IMR-90 (cell line): ENCODE measurements at regions not wholly inside any gene's neighbourhood (a gene's known extent, or its start where the extent isn't known, plus 50 kb on each side); places are given as distances from the start of the nearest gene placed in this dataset.

ENCODE experiments used
- ATAC-seq: fragments of 200-7000 bp; cut with Tn5 transposase; 2 replicates; pipeline ENCODE4 v1.9.1; 2020; ENCODE audit warnings: low read depth, mild to moderate bottlenecking, moderate library complexity
- BruUV-seq: library from RNA; stranded (reverse); fragments of 400-500 nt; replicated peaks from 2 replicates; lab custom pipeline; 2021; lab: Mats Ljungman, UMichigan
- CTCF ChIA-PET: fragments of 300-600 bp; formaldehyde crosslinking; extraction: SDS; loops from one replicate; lab custom pipeline; 2021; ENCODE audit warnings: antibody characterized with exemption; lab: Yijun Ruan, JAX
- POLR2A ChIA-PET: fragments of 300-600 bp; sonication (Branson Sonifier 250); formaldehyde crosslinking; loops from one replicate; lab custom pipeline; 2022; ENCODE audit warnings: antibody characterized with exemption; ENCODE audit not compliant: unreplicated experiment; lab: Charles Lee
- DNase-seq: peaks from one replicate; pipeline ENCODE4 v3.0.0; 2013
- H2AFZ ChIP-seq: replicated peaks from 2 replicates; pipeline ENCODE3; 2013; ENCODE audit warnings: low read length, mild to moderate bottlenecking; ENCODE audit not compliant: poor library complexity
- H2AK5ac ChIP-seq: 2 replicates; pipeline ENCODE4 v1.6.1; 2013; ENCODE audit warnings: low read depth, low read length, inconsistent platforms
- H2AK9ac ChIP-seq: replicated peaks from 2 replicates; pipeline ENCODE3; 2013; ENCODE audit warnings: mild to moderate bottlenecking, low read depth, low read length, moderate library complexity; ENCODE audit not compliant: poor library complexity
- H2BK120ac ChIP-seq: 2 replicates; pipeline ENCODE4 v1.6.1; 2013; ENCODE audit warnings: low read depth, low read length, inconsistent platforms
- H2BK15ac ChIP-seq: 3 replicates; pipeline ENCODE4 v1.6.1; 2013; ENCODE audit warnings: low read depth, low read length, inconsistent platforms
- H2BK20ac ChIP-seq: 2 replicates; pipeline ENCODE4 v1.6.1; 2013; ENCODE audit warnings: low read depth, mild to moderate bottlenecking, inconsistent platforms, low read length, moderate library complexity
- H2BK5ac ChIP-seq: 2 replicates; pipeline ENCODE4 v1.6.1; 2013; ENCODE audit warnings: mild to moderate bottlenecking, low read depth, low read length, inconsistent platforms; ENCODE audit not compliant: poor library complexity, severe bottlenecking
- H3K14ac ChIP-seq: replicated peaks from 2 replicates; pipeline ENCODE4 v1.6.1; 2013; ENCODE audit warnings: low read depth, low read length, inconsistent platforms
- H3K18ac ChIP-seq: 2 replicates; pipeline ENCODE4 v1.6.1; 2013; ENCODE audit warnings: low read depth, low read length, control low read depth
- H3K23ac ChIP-seq: 2 replicates; pipeline ENCODE4 v1.6.1; 2013; ENCODE audit warnings: low read depth, low read length, inconsistent platforms
- H3K27ac ChIP-seq: 2 replicates; pipeline ENCODE4 v1.5.1; 2013; ENCODE audit warnings: mild to moderate bottlenecking, control low read depth, low read length; ENCODE audit not compliant: insufficient read depth
- H3K27me3 ChIP-seq: 2 replicates; pipeline ENCODE4 v1.6.1; 2013; ENCODE audit warnings: low read length; ENCODE audit not compliant: control insufficient read depth, insufficient read depth
- H3K36me3 ChIP-seq: 2 replicates; pipeline ENCODE4 v1.6.1; 2013; ENCODE audit warnings: low read length, mixed read lengths; ENCODE audit not compliant: control insufficient read depth, insufficient read depth
- H3K4ac ChIP-seq: 2 replicates; pipeline ENCODE4 v1.6.1; 2013; ENCODE audit warnings: low read depth, low read length, inconsistent platforms
- H3K4me1 ChIP-seq: 2 replicates; pipeline ENCODE4 v1.6.1; 2013; ENCODE audit warnings: low read length, mixed read lengths; ENCODE audit not compliant: control insufficient read depth, insufficient read depth
- H3K4me2 ChIP-seq: 2 replicates; pipeline ENCODE4 v1.6.1; 2013; ENCODE audit warnings: low read depth, mild to moderate bottlenecking, control low read depth, low read length, moderate library complexity
- H3K4me3 ChIP-seq: 2 replicates; pipeline ENCODE4 v1.5.1; 2013; ENCODE audit warnings: low read depth, mild to moderate bottlenecking, control low read depth, low read length, moderate library complexity; ENCODE audit not compliant: insufficient read depth
- H3K56ac ChIP-seq: 2 replicates; pipeline ENCODE4 v1.6.1; 2013; ENCODE audit warnings: low read length, inconsistent platforms; ENCODE audit not compliant: insufficient read depth; ENCODE audit errors: extremely low read depth
- H3K79me1 ChIP-seq, 2 experiments: 2 replicates each; pipeline ENCODE4 v1.6.1; 2013; ENCODE audit warnings: low read length in 2 of 2, inconsistent platforms in 1 of 2, low read depth in 1 of 2
- H3K9ac ChIP-seq: 2 replicates; pipeline ENCODE4 v1.6.1; 2013; ENCODE audit warnings: low read depth, low read length, control low read depth
- H3K9me1 ChIP-seq: 2 replicates; pipeline ENCODE4 v1.6.1; 2013; ENCODE audit warnings: low read length, inconsistent platforms; ENCODE audit not compliant: insufficient read depth
- H3K9me3 ChIP-seq: 2 replicates; pipeline ENCODE4 v1.6.1; 2013; ENCODE audit warnings: low read length; ENCODE audit not compliant: control insufficient read depth, insufficient read depth
- H4K20me1 ChIP-seq: 2 replicates; pipeline ENCODE4 v1.6.1; 2013; ENCODE audit warnings: low read length, inconsistent platforms; ENCODE audit not compliant: insufficient read depth
- H4K5ac ChIP-seq: 2 replicates; pipeline ENCODE4 v1.6.1; 2013; ENCODE audit warnings: mild to moderate bottlenecking, low read depth, low read length, control low read depth
- H4K8ac ChIP-seq, 2 experiments: 2 replicates each; pipeline ENCODE4 v1.6.1; 2013; ENCODE audit warnings: low read depth in 2 of 2, low read length in 2 of 2, control low read depth in 1 of 2, inconsistent platforms in 1 of 2
- H4K91ac ChIP-seq: 2 replicates; pipeline ENCODE4 v1.6.1; 2013; ENCODE audit warnings: low read depth, low read length, inconsistent platforms; ENCODE audit not compliant: insufficient read depth
- BHLHE40 ChIP-seq: fragments of 150-350 bp; IDR thresholded peaks from 2 replicates; pipeline ENCODE4 v1.6.1; 2016; ENCODE audit warnings: mild to moderate bottlenecking, low read depth, low read length
- CEBPB ChIP-seq: IDR thresholded peaks from 2 replicates; pipeline ENCODE4 v1.6.1; 2012; ENCODE audit warnings: low read depth, low read length, improper control_type of control experiment
- CHD1 ChIP-seq: IDR thresholded peaks from 2 replicates; pipeline ENCODE4 v1.6.1; 2012; ENCODE audit warnings: low read depth, low read length, improper control_type of control experiment
- CTCF ChIP-seq: conservative IDR thresholded peaks from 2 replicates; pipeline ENCODE4 v1.5.1; 2012; ENCODE audit warnings: mild to moderate bottlenecking, low read depth, low read length, improper control_type of control experiment
- ELK1 ChIP-seq: fragments of 150-350 bp; IDR thresholded peaks from 2 replicates; pipeline ENCODE4 v1.6.1; 2016; ENCODE audit warnings: low read depth, mild to moderate bottlenecking, low read length, moderate library complexity, borderline replicate concordance
- FOS ChIP-seq: fragments of 150-350 bp; IDR thresholded peaks from 2 replicates; pipeline ENCODE4 v1.6.1; 2016; ENCODE audit warnings: low read depth, low read length
- MAFK ChIP-seq: IDR thresholded peaks from 2 replicates; pipeline ENCODE4 v1.6.1; 2012; ENCODE audit warnings: low read depth, low read length, improper control_type of control experiment
- MAZ ChIP-seq: IDR thresholded peaks from 2 replicates; pipeline ENCODE4 v1.6.1; 2012; ENCODE audit warnings: low read depth, mild to moderate bottlenecking, low read length, improper control_type of control experiment, moderate library complexity, borderline replicate concordance
- MXI1 ChIP-seq: IDR thresholded peaks from 2 replicates; pipeline ENCODE4 v1.6.1; 2012; ENCODE audit warnings: low read depth, mild to moderate bottlenecking, low read length, moderate library complexity, borderline replicate concordance
- NFE2L2 ChIP-seq: fragments of 150-350 bp; IDR thresholded peaks from 2 replicates; pipeline ENCODE4 v1.6.1; 2016; ENCODE audit warnings: low read depth, mild to moderate bottlenecking, low read length
- POLR2A ChIP-seq: IDR thresholded peaks from 2 replicates; pipeline ENCODE4 v1.6.1; 2012; ENCODE audit warnings: mild to moderate bottlenecking, low read depth, low read length
- RAD21 ChIP-seq: IDR thresholded peaks from 2 replicates; pipeline ENCODE4 v1.6.1; 2012; ENCODE audit warnings: low read length, improper control_type of control experiment
- RCOR1 ChIP-seq: IDR thresholded peaks from 2 replicates; pipeline ENCODE4 v1.6.1; 2012; ENCODE audit warnings: mild to moderate bottlenecking, low read length, improper control_type of control experiment; ENCODE audit not compliant: insufficient replicate concordance
- RFX5 ChIP-seq: IDR thresholded peaks from 2 replicates; pipeline ENCODE4 v1.8.0; 2012; ENCODE audit warnings: low read depth, mild to moderate bottlenecking, low read length, moderate library complexity
- SMC3 ChIP-seq: fragments of 150-350 bp; IDR thresholded peaks from 2 replicates; pipeline ENCODE4 v1.6.1; 2016; ENCODE audit warnings: low read depth, mild to moderate bottlenecking, antibody characterized with exemption, low read length, moderate library complexity
- USF2 ChIP-seq: fragments of 150-350 bp; IDR thresholded peaks from 2 replicates; pipeline ENCODE4 v1.6.1; 2017; ENCODE audit warnings: mild to moderate bottlenecking, antibody characterized with exemption, low read length, low read depth
- WGBS, 2 experiments: methylation state at CpG; one replicate each; pipeline versions ENCODE4 v1.1.5 to v1.1.7; 2013; ENCODE audit warnings: missing lambda C conversion rate in 2 of 2; ENCODE audit not compliant: insufficient read length in 1 of 2; ENCODE audit errors: extremely low coverage in 2 of 2; 5-methylcytosine and 5-hydroxymethylcytosine counted together
- dilution Hi-C: fragments of 300-500 bp; cut with HindIII; formaldehyde crosslinking; loops from one replicate; pipeline ENCODE4 v1.14.3; 2018; ENCODE audit warnings: low sequenced_read_pairs; ENCODE audit not compliant: unreplicated experiment
- in situ Hi-C: fragments of 300-500 bp; cut with MboI; formaldehyde crosslinking; loops from 3 replicates; pipeline ENCODE4 v1.14.3; 2019; ENCODE audit warnings: low sequenced_read_pairs, inconsistent platforms, mixed read lengths
- intact Hi-C: fragments of 100-400 bp; cut with micrococcal nuclease; formaldehyde crosslinking; loops from 2 replicates; pipeline ENCODE4 v1.10.0; 2022

GRCh38 chr1:221795380-221795779, 53.5 kb upstream of the DUSP10 start:
- 0 out of 2 replicates have a peak overlapping the region, but pooled peaks have one; percentile 24 for H3K14ac ChIP-seq
- H3K4me2 ChIP-seq, result no peak overlapping the region
- no peaks in the 10 kb centered on the region for H4K20me1 ChIP-seq
- no peak overlapping the region for H3K4me3 ChIP-seq
- WGBS, 2 experiments, result no CpG with 5 or more reads among the region's 3 CpGs
- no peak overlapping the region; the same call in 1 of the 2 replicates for H3K18ac ChIP-seq
- H3K27ac ChIP-seq, result no peak overlapping the region
- in situ Hi-C loops (no loop called here), intact Hi-C loops (no loop called here), dilution Hi-C loops (no loop called here)
- H2AFZ ChIP-seq, result no peak overlapping the region
- no peak overlapping the region for H2BK120ac ChIP-seq
- CTCF ChIA-PET, result no interaction called here
- ATAC-seq, result no peak
- peak overlapping the region; percentile 52; the same call in 1 of the 2 replicates for H2AK5ac ChIP-seq
- no peak for TF ChIP-seq SMC3
- no peak for TF ChIP-seq MAZ
- no peak for TF ChIP-seq POLR2A
- TF ChIP-seq CEBPB, result no peak
- no peak for TF ChIP-seq RFX5
- TF ChIP-seq FOS, result no peak
- no peak for TF ChIP-seq BHLHE40
- no peak for TF ChIP-seq USF2
- TF ChIP-seq MAFK, result no peak
- TF ChIP-seq NFE2L2, result no peak
- TF ChIP-seq RCOR1, result no peak
- no peak for TF ChIP-seq CTCF
- TF ChIP-seq ELK1, result no peak
- no peak for TF ChIP-seq MXI1
- TF ChIP-seq CHD1, result no peak
- TF ChIP-seq RAD21, result no peak
- H4K5ac ChIP-seq, result no peak overlapping the region
- no peak overlapping the region for H2BK5ac ChIP-seq
- 0 out of 3 replicates have a peak overlapping the region, but pooled peaks have one; percentile 65 for H2BK15ac ChIP-seq
- DNase-seq, result no peak
- no peak overlapping the region for H3K9ac ChIP-seq
- H2AK9ac ChIP-seq, result no peak overlapping the region
- H3K23ac ChIP-seq, result no peak overlapping the region
- POLR2A ChIA-PET, result no interaction called here
- no peaks in the 10 kb centered on the region for H3K27me3 ChIP-seq
- no peak overlapping the region for H3K56ac ChIP-seq
- BruUV-seq, result no TSS peak
- no peaks in the 10 kb centered on the region for H3K9me3 ChIP-seq
- H3K4me1 ChIP-seq, result peaks cover 9% of the 10 kb centered on the region
- H4K8ac ChIP-seq, result no peak overlapping the region
- no peaks in the 10 kb centered on the region for H3K36me3 ChIP-seq
- H4K91ac ChIP-seq, result no peak overlapping the region; the same call in 1 of the 2 replicates
- H3K9me1 ChIP-seq, result no peaks in the 10 kb centered on the region
- no peaks in the 10 kb centered on the region for H3K79me1 ChIP-seq
- H3K4ac ChIP-seq, result 0 out of 2 replicates have a peak overlapping the region, but pooled peaks have one; percentile 11
- 0 out of 2 replicates have a peak overlapping the region, but pooled peaks have one; percentile 1 for H2BK20ac ChIP-seq
